Upper lobe of left lung (tissue), 4 donors: ENCODE measurements at regions not wholly inside any gene's neighbourhood (a gene's known extent, or its start where the extent isn't known, plus 50 kb on each side); places are given as distances from the start of the nearest gene placed in this dataset.

Experiments used
- CTCF ChIP-seq, 6 experiments: fragments of 450-650 bp in 4 of 6; fragments of 200-600 bp in 2 of 6; sonication (generic) in 2 of 6; IDR thresholded peaks; one replicate each; pipeline ENCODE4 v1.5.1; 2016 to 2019; ENCODE audit warnings: antibody characterized with exemption in 6 of 6
- POLR2AphosphoS5 ChIP-seq, 2 donors: sonication (generic); formaldehyde crosslinking; IDR thresholded peaks; one replicate each; pipeline ENCODE4 v1.5.1; 2017; ENCODE audit warnings: antibody characterized with exemption in 2 of 2

- TF ChIP-seq POLR2AphosphoS5 (IDR thresholded peaks at IDR 0.05) (no peak), CTCF (IDR thresholded peaks at IDR 0.05) (no peak)
These were observed 226.0 kb downstream of the DIPK2A start for GRCh38 chr3:144197582-144197981.
